IMR-90 (cell line): ENCODE measurements at regions not wholly inside any gene's neighbourhood (a gene's known extent, or its start where the extent isn't known, plus 50 kb on each side); places are given as distances from the start of the nearest gene placed in this dataset.

ENCODE experiments used
- ATAC-seq: fragments of 200-7000 bp; cut with Tn5 transposase; 2 replicates; pipeline ENCODE4 v1.9.1; 2020; ENCODE audit warnings: low read depth, mild to moderate bottlenecking, moderate library complexity
- BruUV-seq: library from RNA; stranded (reverse); fragments of 400-500 nt; replicated peaks from 2 replicates; lab custom pipeline; 2021; lab: Mats Ljungman, UMichigan
- CTCF ChIA-PET: fragments of 300-600 bp; formaldehyde crosslinking; extraction: SDS; loops from one replicate; lab custom pipeline; 2021; ENCODE audit warnings: antibody characterized with exemption; lab: Yijun Ruan, JAX
- POLR2A ChIA-PET: fragments of 300-600 bp; sonication (Branson Sonifier 250); formaldehyde crosslinking; loops from one replicate; lab custom pipeline; 2022; ENCODE audit warnings: antibody characterized with exemption; ENCODE audit not compliant: unreplicated experiment; lab: Charles Lee
- DNase-seq: peaks from one replicate; pipeline ENCODE4 v3.0.0; 2013
- H2AFZ ChIP-seq: replicated peaks from 2 replicates; pipeline ENCODE3; 2013; ENCODE audit warnings: low read length, mild to moderate bottlenecking; ENCODE audit not compliant: poor library complexity
- H2AK5ac ChIP-seq: 2 replicates; pipeline ENCODE4 v1.6.1; 2013; ENCODE audit warnings: low read depth, low read length, inconsistent platforms
- H2AK9ac ChIP-seq: replicated peaks from 2 replicates; pipeline ENCODE3; 2013; ENCODE audit warnings: mild to moderate bottlenecking, low read depth, low read length, moderate library complexity; ENCODE audit not compliant: poor library complexity
- H2BK120ac ChIP-seq: 2 replicates; pipeline ENCODE4 v1.6.1; 2013; ENCODE audit warnings: low read depth, low read length, inconsistent platforms
- H2BK15ac ChIP-seq: 3 replicates; pipeline ENCODE4 v1.6.1; 2013; ENCODE audit warnings: low read depth, low read length, inconsistent platforms
- H2BK20ac ChIP-seq: 2 replicates; pipeline ENCODE4 v1.6.1; 2013; ENCODE audit warnings: low read depth, mild to moderate bottlenecking, inconsistent platforms, low read length, moderate library complexity
- H2BK5ac ChIP-seq: 2 replicates; pipeline ENCODE4 v1.6.1; 2013; ENCODE audit warnings: mild to moderate bottlenecking, low read depth, low read length, inconsistent platforms; ENCODE audit not compliant: poor library complexity, severe bottlenecking
- H3K14ac ChIP-seq: replicated peaks from 2 replicates; pipeline ENCODE4 v1.6.1; 2013; ENCODE audit warnings: low read depth, low read length, inconsistent platforms
- H3K18ac ChIP-seq: 2 replicates; pipeline ENCODE4 v1.6.1; 2013; ENCODE audit warnings: low read depth, low read length, control low read depth
- H3K23ac ChIP-seq: 2 replicates; pipeline ENCODE4 v1.6.1; 2013; ENCODE audit warnings: low read depth, low read length, inconsistent platforms
- H3K27ac ChIP-seq: 2 replicates; pipeline ENCODE4 v1.5.1; 2013; ENCODE audit warnings: mild to moderate bottlenecking, control low read depth, low read length; ENCODE audit not compliant: insufficient read depth
- H3K27me3 ChIP-seq: 2 replicates; pipeline ENCODE4 v1.6.1; 2013; ENCODE audit warnings: low read length; ENCODE audit not compliant: control insufficient read depth, insufficient read depth
- H3K36me3 ChIP-seq: 2 replicates; pipeline ENCODE4 v1.6.1; 2013; ENCODE audit warnings: low read length, mixed read lengths; ENCODE audit not compliant: control insufficient read depth, insufficient read depth
- H3K4ac ChIP-seq: 2 replicates; pipeline ENCODE4 v1.6.1; 2013; ENCODE audit warnings: low read depth, low read length, inconsistent platforms
- H3K4me1 ChIP-seq: 2 replicates; pipeline ENCODE4 v1.6.1; 2013; ENCODE audit warnings: low read length, mixed read lengths; ENCODE audit not compliant: control insufficient read depth, insufficient read depth
- H3K4me2 ChIP-seq: 2 replicates; pipeline ENCODE4 v1.6.1; 2013; ENCODE audit warnings: low read depth, mild to moderate bottlenecking, control low read depth, low read length, moderate library complexity
- H3K4me3 ChIP-seq: 2 replicates; pipeline ENCODE4 v1.5.1; 2013; ENCODE audit warnings: low read depth, mild to moderate bottlenecking, control low read depth, low read length, moderate library complexity; ENCODE audit not compliant: insufficient read depth
- H3K56ac ChIP-seq: 2 replicates; pipeline ENCODE4 v1.6.1; 2013; ENCODE audit warnings: low read length, inconsistent platforms; ENCODE audit not compliant: insufficient read depth; ENCODE audit errors: extremely low read depth
- H3K79me1 ChIP-seq, 2 experiments: 2 replicates each; pipeline ENCODE4 v1.6.1; 2013; ENCODE audit warnings: low read length in 2 of 2, inconsistent platforms in 1 of 2, low read depth in 1 of 2
- H3K9ac ChIP-seq: 2 replicates; pipeline ENCODE4 v1.6.1; 2013; ENCODE audit warnings: low read depth, low read length, control low read depth
- H3K9me1 ChIP-seq: 2 replicates; pipeline ENCODE4 v1.6.1; 2013; ENCODE audit warnings: low read length, inconsistent platforms; ENCODE audit not compliant: insufficient read depth
- H3K9me3 ChIP-seq: 2 replicates; pipeline ENCODE4 v1.6.1; 2013; ENCODE audit warnings: low read length; ENCODE audit not compliant: control insufficient read depth, insufficient read depth
- H4K20me1 ChIP-seq: 2 replicates; pipeline ENCODE4 v1.6.1; 2013; ENCODE audit warnings: low read length, inconsistent platforms; ENCODE audit not compliant: insufficient read depth
- H4K5ac ChIP-seq: 2 replicates; pipeline ENCODE4 v1.6.1; 2013; ENCODE audit warnings: mild to moderate bottlenecking, low read depth, low read length, control low read depth
- H4K8ac ChIP-seq, 2 experiments: 2 replicates each; pipeline ENCODE4 v1.6.1; 2013; ENCODE audit warnings: low read depth in 2 of 2, low read length in 2 of 2, control low read depth in 1 of 2, inconsistent platforms in 1 of 2
- H4K91ac ChIP-seq: 2 replicates; pipeline ENCODE4 v1.6.1; 2013; ENCODE audit warnings: low read depth, low read length, inconsistent platforms; ENCODE audit not compliant: insufficient read depth
- BHLHE40 ChIP-seq: fragments of 150-350 bp; IDR thresholded peaks from 2 replicates; pipeline ENCODE4 v1.6.1; 2016; ENCODE audit warnings: mild to moderate bottlenecking, low read depth, low read length
- CEBPB ChIP-seq: IDR thresholded peaks from 2 replicates; pipeline ENCODE4 v1.6.1; 2012; ENCODE audit warnings: low read depth, low read length, improper control_type of control experiment
- MXI1 ChIP-seq: IDR thresholded peaks from 2 replicates; pipeline ENCODE4 v1.6.1; 2012; ENCODE audit warnings: low read depth, mild to moderate bottlenecking, low read length, moderate library complexity, borderline replicate concordance
- RAD21 ChIP-seq: IDR thresholded peaks from 2 replicates; pipeline ENCODE4 v1.6.1; 2012; ENCODE audit warnings: low read length, improper control_type of control experiment
- RCOR1 ChIP-seq: IDR thresholded peaks from 2 replicates; pipeline ENCODE4 v1.6.1; 2012; ENCODE audit warnings: mild to moderate bottlenecking, low read length, improper control_type of control experiment; ENCODE audit not compliant: insufficient replicate concordance
- SMC3 ChIP-seq: fragments of 150-350 bp; IDR thresholded peaks from 2 replicates; pipeline ENCODE4 v1.6.1; 2016; ENCODE audit warnings: low read depth, mild to moderate bottlenecking, antibody characterized with exemption, low read length, moderate library complexity
- WGBS, 2 experiments: methylation state at CpG; one replicate each; pipeline versions ENCODE4 v1.1.5 to v1.1.7; 2013; ENCODE audit warnings: missing lambda C conversion rate in 2 of 2; ENCODE audit not compliant: insufficient read length in 1 of 2; ENCODE audit errors: extremely low coverage in 2 of 2; 5-methylcytosine and 5-hydroxymethylcytosine counted together
- dilution Hi-C: fragments of 300-500 bp; cut with HindIII; formaldehyde crosslinking; loops from one replicate; pipeline ENCODE4 v1.14.3; 2018; ENCODE audit warnings: low sequenced_read_pairs; ENCODE audit not compliant: unreplicated experiment
- in situ Hi-C: fragments of 300-500 bp; cut with MboI; formaldehyde crosslinking; loops from 3 replicates; pipeline ENCODE4 v1.14.3; 2019; ENCODE audit warnings: low sequenced_read_pairs, inconsistent platforms, mixed read lengths
- intact Hi-C: fragments of 100-400 bp; cut with micrococcal nuclease; formaldehyde crosslinking; loops from 2 replicates; pipeline ENCODE4 v1.10.0; 2022
- TF ChIP-seq, protein P1 (sequence below): conservative IDR thresholded peaks from 2 replicates; pipeline ENCODE4 v1.5.1; 2012; ENCODE audit warnings: mild to moderate bottlenecking, low read depth, low read length, improper control_type of control experiment
- TF ChIP-seq, protein P2 (sequence below): fragments of 150-350 bp; IDR thresholded peaks from 2 replicates; pipeline ENCODE4 v1.6.1; 2017; ENCODE audit warnings: mild to moderate bottlenecking, antibody characterized with exemption, low read length, low read depth

DNA sequence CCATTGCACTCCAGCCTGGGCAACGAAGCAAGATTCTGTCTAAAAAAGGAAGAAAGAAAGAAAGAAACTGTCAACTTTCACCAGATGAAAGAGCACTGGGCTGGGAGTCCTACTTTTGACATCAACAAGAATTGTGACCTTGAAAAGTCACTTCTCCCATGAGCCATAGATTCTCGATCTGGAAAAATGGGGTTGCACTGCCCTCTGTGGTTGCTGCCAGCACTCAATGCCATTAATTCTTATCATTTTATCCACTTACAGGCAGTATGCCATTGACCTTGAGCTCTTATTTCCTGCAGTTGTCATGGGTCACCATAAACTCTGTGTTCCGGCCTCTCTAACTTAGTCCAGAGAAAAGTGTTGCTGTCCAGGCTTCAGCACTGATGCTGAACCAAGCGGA lies 137.2 kb downstream of the NOC3L start:
- ChIA-PET POLR2A (interaction anchor here (0.5 kb wide), 1 partner anchor 267 kb away, joined by 4 read pairs; no protein-coding TSS in a partner anchor), CTCF (interaction anchor here (0.7 kb wide), 2 partner anchors 14 to 29 kb away, joined by 3 read pairs; no protein-coding TSS in a partner anchor)
- H3K27ac ChIP-seq: no peak overlapping the region
- no peak overlapping the region for H2BK120ac ChIP-seq
- in situ Hi-C loops: no loop called here
- no peaks in the 10 kb centered on the region for H3K27me3 ChIP-seq
- no peaks in the 10 kb centered on the region for H3K79me1 ChIP-seq
- H3K4me3 ChIP-seq: no peak overlapping the region
- H3K9ac ChIP-seq: no peak overlapping the region
- H3K4ac ChIP-seq: no peak overlapping the region
- DNase-seq: no peak
- H3K18ac ChIP-seq: no peak overlapping the region
- no peak overlapping the region for H2BK5ac ChIP-seq
- ATAC-seq: no peak
- no peak overlapping the region for H2BK20ac ChIP-seq
- H3K23ac ChIP-seq: no peak overlapping the region
- no peaks in the 10 kb centered on the region for H3K36me3 ChIP-seq
- H3K14ac ChIP-seq: no peak overlapping the region
- peaks cover 2% of the 10 kb centered on the region for H3K4me1 ChIP-seq
- no peak overlapping the region for H4K5ac ChIP-seq
- no peaks in the 10 kb centered on the region for H3K9me1 ChIP-seq
- H3K9me3 ChIP-seq: no peaks in the 10 kb centered on the region
- TF ChIP-seq MXI1 (no peak), BHLHE40 (no peak), SMC3 (peak; percentile 43; the same call in 1 of the 2 replicates), RAD21 (peak; percentile 42; the same call in 1 of the 2 replicates), RCOR1 (no peak), CEBPB (no peak)
- TF ChIP-seq, protein P1, sequence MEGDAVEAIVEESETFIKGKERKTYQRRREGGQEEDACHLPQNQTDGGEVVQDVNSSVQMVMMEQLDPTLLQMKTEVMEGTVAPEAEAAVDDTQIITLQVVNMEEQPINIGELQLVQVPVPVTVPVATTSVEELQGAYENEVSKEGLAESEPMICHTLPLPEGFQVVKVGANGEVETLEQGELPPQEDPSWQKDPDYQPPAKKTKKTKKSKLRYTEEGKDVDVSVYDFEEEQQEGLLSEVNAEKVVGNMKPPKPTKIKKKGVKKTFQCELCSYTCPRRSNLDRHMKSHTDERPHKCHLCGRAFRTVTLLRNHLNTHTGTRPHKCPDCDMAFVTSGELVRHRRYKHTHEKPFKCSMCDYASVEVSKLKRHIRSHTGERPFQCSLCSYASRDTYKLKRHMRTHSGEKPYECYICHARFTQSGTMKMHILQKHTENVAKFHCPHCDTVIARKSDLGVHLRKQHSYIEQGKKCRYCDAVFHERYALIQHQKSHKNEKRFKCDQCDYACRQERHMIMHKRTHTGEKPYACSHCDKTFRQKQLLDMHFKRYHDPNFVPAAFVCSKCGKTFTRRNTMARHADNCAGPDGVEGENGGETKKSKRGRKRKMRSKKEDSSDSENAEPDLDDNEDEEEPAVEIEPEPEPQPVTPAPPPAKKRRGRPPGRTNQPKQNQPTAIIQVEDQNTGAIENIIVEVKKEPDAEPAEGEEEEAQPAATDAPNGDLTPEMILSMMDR: peak; percentile 31; the same call in 1 of the 2 replicates
- TF ChIP-seq, protein P2, sequence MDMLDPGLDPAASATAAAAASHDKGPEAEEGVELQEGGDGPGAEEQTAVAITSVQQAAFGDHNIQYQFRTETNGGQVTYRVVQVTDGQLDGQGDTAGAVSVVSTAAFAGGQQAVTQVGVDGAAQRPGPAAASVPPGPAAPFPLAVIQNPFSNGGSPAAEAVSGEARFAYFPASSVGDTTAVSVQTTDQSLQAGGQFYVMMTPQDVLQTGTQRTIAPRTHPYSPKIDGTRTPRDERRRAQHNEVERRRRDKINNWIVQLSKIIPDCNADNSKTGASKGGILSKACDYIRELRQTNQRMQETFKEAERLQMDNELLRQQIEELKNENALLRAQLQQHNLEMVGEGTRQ: no peak
- H4K91ac ChIP-seq: no peak overlapping the region
- H2BK15ac ChIP-seq: no peak overlapping the region
- H3K4me2 ChIP-seq: no peak overlapping the region
- H2AK5ac ChIP-seq: no peak overlapping the region
- H4K8ac ChIP-seq: no peak overlapping the region
- peak overlapping the region; percentile 13 for H2AFZ ChIP-seq
- no peaks in the 10 kb centered on the region for H4K20me1 ChIP-seq
- H2AK9ac ChIP-seq: no peak overlapping the region
- 90% methylated on average over 2 of the region's 4 CpGs; no CpG with 5 or more reads in 1 of the 2 experiments for WGBS, 2 experiments
- dilution Hi-C loops: no loop called here
- no peak overlapping the region for H3K56ac ChIP-seq
- no TSS peak for BruUV-seq
- intact Hi-C loops: loop anchor here (5.0 to 10.0 kb wide), 2 partner anchors 148 to 311 kb away; no protein-coding TSS in a partner anchor
